Parathyroid adenoma (tissue), 2 donors: ENCODE measurements at regions not wholly inside any gene's neighbourhood (a gene's known extent, or its start where the extent isn't known, plus 50 kb on each side); places are given as distances from the start of the nearest gene placed in this dataset.

ENCODE experiments used
- H2AFZ ChIP-seq: fragments of 300-600 bp; sonication (generic); one replicate; pipeline ENCODE4 v1.7.0; 2017; ENCODE audit warnings: antibody characterized with exemption, mild to moderate bottlenecking
- H3K27ac ChIP-seq: fragments of 300-600 bp; sonication (generic); one replicate; pipeline ENCODE4 v1.7.0; 2017
- H3K27me3 ChIP-seq: fragments of 300-600 bp; sonication (generic); one replicate; pipeline ENCODE4 v1.7.0; 2017; ENCODE audit warnings: low read length; ENCODE audit not compliant: control insufficient read depth, insufficient read depth
- H3K36me3 ChIP-seq: fragments of 300-600 bp; sonication (generic); one replicate; pipeline ENCODE4 v1.7.0; 2017; ENCODE audit warnings: low read length; ENCODE audit not compliant: control insufficient read depth, insufficient read depth
- H3K4me1 ChIP-seq: fragments of 300-600 bp; sonication (generic); one replicate; pipeline ENCODE4 v1.7.0; 2017; ENCODE audit warnings: control low read depth
- H3K4me2 ChIP-seq: fragments of 300-600 bp; sonication (generic); one replicate; pipeline ENCODE4 v1.7.0; 2017; ENCODE audit warnings: low read length
- H3K4me3 ChIP-seq: fragments of 300-600 bp; sonication (generic); one replicate; pipeline ENCODE4 v1.7.0; 2017; ENCODE audit warnings: low read depth, low read length
- H3K79me2 ChIP-seq: fragments of 300-600 bp; sonication (generic); one replicate; pipeline ENCODE4 v1.7.0; 2017; ENCODE audit warnings: control low read depth
- H3K9ac ChIP-seq: fragments of 300-600 bp; sonication (generic); one replicate; pipeline ENCODE4 v1.7.0; 2017; ENCODE audit warnings: mild to moderate bottlenecking
- H3K9me3 ChIP-seq: fragments of 300-600 bp; sonication (generic); one replicate; pipeline ENCODE4 v1.7.0; 2017; ENCODE audit warnings: low read length; ENCODE audit not compliant: control insufficient read depth
- CTCF ChIP-seq: fragments of 300-600 bp; sonication (generic); IDR thresholded peaks from one replicate; pipeline ENCODE4 v1.7.0; 2017; ENCODE audit warnings: antibody characterized with exemption, mild to moderate bottlenecking
- donor health status: primary hyperparathyroidism.

GRCh38 chr4:173909294-173909693, 374.2 kb downstream of the FBXO8 start:
- Histone ChIP-seq H3K4me2 (no peak overlapping the region), H3K27me3 (no peaks in the 10 kb centered on the region), H3K27ac (no peak overlapping the region), H3K9ac (no peak overlapping the region), H3K79me2 (no peaks in the 10 kb centered on the region), H3K9me3 (no peaks in the 10 kb centered on the region), H2AFZ (no peak overlapping the region), H3K4me3 (no peak overlapping the region), H3K4me1 (no peaks in the 10 kb centered on the region), H3K36me3 (no peaks in the 10 kb centered on the region)
- no peak for TF ChIP-seq CTCF

GRCh38 chr4:173899813-173900212, 369.8 kb upstream of the HAND2 start:
- H3K27ac ChIP-seq, result no peak overlapping the region
- no peaks in the 10 kb centered on the region for H3K4me1 ChIP-seq
- H2AFZ ChIP-seq, result no peak overlapping the region
- no peaks in the 10 kb centered on the region for H3K9me3 ChIP-seq
- no peak for TF ChIP-seq CTCF
- H3K4me2 ChIP-seq, result no peak overlapping the region
- no peaks in the 10 kb centered on the region for H3K36me3 ChIP-seq
- H3K79me2 ChIP-seq, result no peaks in the 10 kb centered on the region
- no peak overlapping the region for H3K9ac ChIP-seq
- H3K4me3 ChIP-seq, result no peak overlapping the region
- H3K27me3 ChIP-seq, result no peaks in the 10 kb centered on the region

DNA sequence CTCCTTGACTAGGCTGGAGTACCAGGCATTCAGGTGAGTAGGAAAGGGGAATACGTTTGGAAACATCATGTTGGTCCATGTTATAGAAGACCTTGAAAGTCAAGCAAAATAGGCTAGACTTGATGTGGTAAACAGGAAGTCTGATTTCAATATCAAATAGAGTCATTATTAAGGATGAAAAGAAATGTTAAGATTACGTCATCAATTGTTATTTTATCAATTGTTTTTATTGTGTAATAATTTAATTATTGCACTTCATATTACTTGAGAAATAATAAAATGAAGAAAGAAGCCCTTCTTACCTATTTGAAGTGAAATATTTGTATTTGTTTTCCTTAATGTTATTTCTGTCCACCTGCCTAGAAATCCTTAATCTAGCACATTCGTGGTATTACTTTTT, 361.0 kb upstream of the HAND2 start:
- H3K4me1 ChIP-seq, result no peaks in the 10 kb centered on the region
- no peak overlapping the region for H3K27ac ChIP-seq
- no peaks in the 10 kb centered on the region for H3K27me3 ChIP-seq
- TF ChIP-seq CTCF, result no peak
- H3K9ac ChIP-seq, result no peak overlapping the region
- H2AFZ ChIP-seq, result no peak overlapping the region
- no peaks in the 10 kb centered on the region for H3K79me2 ChIP-seq
- H3K9me3 ChIP-seq, result no peaks in the 10 kb centered on the region
- no peak overlapping the region for H3K4me3 ChIP-seq
- no peaks in the 10 kb centered on the region for H3K36me3 ChIP-seq
- no peak overlapping the region for H3K4me2 ChIP-seq

GRCh38 chr4:173883821-173884220, 353.8 kb upstream of the HAND2 start:
- H3K4me2 ChIP-seq, result no peak overlapping the region
- TF ChIP-seq CTCF, result no peak
- H2AFZ ChIP-seq, result no peak overlapping the region
- H3K4me3 ChIP-seq, result no peak overlapping the region
- no peaks in the 10 kb centered on the region for H3K9me3 ChIP-seq
- no peaks in the 10 kb centered on the region for H3K27me3 ChIP-seq
- H3K4me1 ChIP-seq, result no peaks in the 10 kb centered on the region
- H3K36me3 ChIP-seq, result no peaks in the 10 kb centered on the region
- H3K79me2 ChIP-seq, result no peaks in the 10 kb centered on the region
- no peak overlapping the region for H3K9ac ChIP-seq
- H3K27ac ChIP-seq, result no peak overlapping the region

DNA sequence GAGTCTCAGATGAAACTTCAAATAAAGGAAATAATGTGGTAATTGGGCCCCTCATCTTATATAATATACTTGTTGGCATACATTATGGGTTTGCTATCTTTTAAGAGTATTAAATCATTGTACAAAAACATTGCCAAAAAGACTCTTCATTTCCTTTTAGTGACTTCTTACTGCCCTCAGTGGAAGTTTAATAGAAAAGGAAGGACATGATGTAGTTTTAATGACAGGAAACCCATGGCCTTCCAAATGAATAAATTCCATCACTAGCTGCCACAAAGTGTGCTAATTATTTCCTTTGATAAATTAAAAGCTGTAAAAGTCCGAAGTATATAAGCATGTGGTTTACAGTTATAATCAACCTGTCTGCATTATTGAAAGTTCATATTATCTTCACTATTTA, 350.9 kb upstream of the HAND2 start:
- H3K4me3 ChIP-seq, result no peak overlapping the region
- H3K36me3 ChIP-seq, result no peaks in the 10 kb centered on the region
- H3K9ac ChIP-seq, result no peak overlapping the region
- no peaks in the 10 kb centered on the region for H3K27me3 ChIP-seq
- H3K79me2 ChIP-seq, result no peaks in the 10 kb centered on the region
- H3K27ac ChIP-seq, result no peak overlapping the region
- H3K4me1 ChIP-seq, result no peaks in the 10 kb centered on the region
- no peaks in the 10 kb centered on the region for H3K9me3 ChIP-seq
- H2AFZ ChIP-seq, result no peak overlapping the region
- TF ChIP-seq CTCF, result no peak
- H3K4me2 ChIP-seq, result no peak overlapping the region
